ENCODE measurements at regions not wholly inside any gene's neighbourhood (a gene's known extent, or its start where the extent isn't known, plus 50 kb on each side); places are given as distances from the start of the nearest gene placed in this dataset.

DNA sequence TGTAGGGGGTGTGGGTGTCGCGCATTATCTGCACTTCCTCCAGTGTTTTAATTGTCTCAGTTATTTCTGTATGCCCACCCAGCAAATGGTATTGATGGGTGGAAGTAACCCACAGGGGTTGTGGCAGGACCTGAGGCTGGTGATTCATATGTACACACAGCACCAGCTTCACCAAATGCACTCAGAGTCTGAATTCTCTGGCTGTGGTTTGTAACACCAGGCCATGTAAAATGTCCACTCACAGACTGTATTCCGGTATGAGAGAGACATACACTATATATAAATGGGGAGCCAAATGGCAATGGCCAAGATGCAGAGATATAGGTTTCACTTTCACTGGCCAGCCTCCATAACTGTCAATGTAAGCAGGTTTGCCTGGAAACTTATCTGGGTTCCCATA lies 76.3 kb upstream of the FBXL4 start:
- Histone ChIP-seq H3K79me2 (ENCODE audit: insufficient read depth, low read depth) (no peaks in the 10 kb centered on the region), H4K20me1 (ENCODE audit: insufficient read depth) (no peaks in the 10 kb centered on the region), H3K27ac (no peak overlapping the region), H3K4me2 (no peak overlapping the region), H2AFZ (ENCODE audit: low read depth) (no peak overlapping the region), H3K4me3 (IDR thresholded peaks at IDR 0.05; ENCODE audit: insufficient read depth, low read depth, low read length) (no peak overlapping the region), H3K36me3 (ENCODE audit: insufficient read depth) (no peaks in the 10 kb centered on the region), H3K9ac (no peak overlapping the region), H3K4me1 (ENCODE audit: low read depth, poor library complexity, severe bottlenecking) (no peaks in the 10 kb centered on the region), H3K27me3 (ENCODE audit: insufficient read depth, low read depth) (no peaks in the 10 kb centered on the region)
- no peak for TF ChIP-seq CTCF (conservative IDR thresholded peaks at IDR 0.05; ENCODE audit: low read depth, low read length)

- Histone ChIP-seq H3K27me3 (ENCODE audit: insufficient read depth, low read depth) (no peaks in the 10 kb centered on the region), H4K20me1 (ENCODE audit: insufficient read depth) (no peaks in the 10 kb centered on the region), H3K27ac (no peak overlapping the region), H3K36me3 (ENCODE audit: insufficient read depth) (no peaks in the 10 kb centered on the region), H3K4me1 (ENCODE audit: low read depth, poor library complexity, severe bottlenecking) (no peaks in the 10 kb centered on the region), H3K4me2 (no peak overlapping the region), H3K9ac (no peak overlapping the region), H3K4me3 (IDR thresholded peaks at IDR 0.05; ENCODE audit: insufficient read depth, low read depth, low read length) (no peak overlapping the region), H3K79me2 (ENCODE audit: insufficient read depth, low read depth) (no peaks in the 10 kb centered on the region), H2AFZ (ENCODE audit: low read depth) (no peak overlapping the region)
- TF ChIP-seq CTCF (conservative IDR thresholded peaks at IDR 0.05; ENCODE audit: low read depth, low read length): no peak
Observed at GRCh38 chr6:99022039-99022609, 74.4 kb upstream of the FBXL4 start.

- TF ChIP-seq CTCF (conservative IDR thresholded peaks at IDR 0.05; ENCODE audit: low read depth, low read length): no peak
- Histone ChIP-seq H2AFZ (ENCODE audit: low read depth) (no peak overlapping the region), H3K9ac (no peak overlapping the region), H3K4me2 (no peak overlapping the region), H3K79me2 (ENCODE audit: insufficient read depth, low read depth) (no peaks in the 10 kb centered on the region), H3K4me3 (IDR thresholded peaks at IDR 0.05; ENCODE audit: insufficient read depth, low read depth, low read length) (no peak overlapping the region), H3K36me3 (ENCODE audit: insufficient read depth) (no peaks in the 10 kb centered on the region), H3K27ac (no peak overlapping the region), H3K27me3 (ENCODE audit: insufficient read depth, low read depth) (no peaks in the 10 kb centered on the region), H3K4me1 (ENCODE audit: low read depth, poor library complexity, severe bottlenecking) (peaks cover 12% of the 10 kb centered on the region), H4K20me1 (ENCODE audit: insufficient read depth) (no peaks in the 10 kb centered on the region)
Observed at GRCh38 chr6:99019381-99019780, 71.6 kb upstream of the FBXL4 start.

- no peak overlapping the region for H3K27ac ChIP-seq
- H3K9ac ChIP-seq: no peak overlapping the region
- H3K27me3 ChIP-seq (ENCODE audit: insufficient read depth, low read depth): no peaks in the 10 kb centered on the region
- no peaks in the 10 kb centered on the region for H4K20me1 ChIP-seq (ENCODE audit: insufficient read depth)
- H3K79me2 ChIP-seq (ENCODE audit: insufficient read depth, low read depth): no peaks in the 10 kb centered on the region
- no peaks in the 10 kb centered on the region for H3K36me3 ChIP-seq (ENCODE audit: insufficient read depth)
- no peak overlapping the region for H2AFZ ChIP-seq (ENCODE audit: low read depth)
- no peak overlapping the region for H3K4me2 ChIP-seq
- H3K4me1 ChIP-seq (ENCODE audit: low read depth, poor library complexity, severe bottlenecking): peaks cover 12% of the 10 kb centered on the region
- no peak overlapping the region for H3K4me3 ChIP-seq (IDR thresholded peaks at IDR 0.05; ENCODE audit: insufficient read depth, low read depth, low read length)
- TF ChIP-seq CTCF (conservative IDR thresholded peaks at IDR 0.05; ENCODE audit: low read depth, low read length): no peak
Observed at GRCh38 chr6:99017150-99017549, 69.4 kb upstream of the FBXL4 start.

All from KMS-11 (cell line).